MV-4-11 (cell line): ENCODE measurements at regions not wholly inside any gene's neighbourhood (a gene's known extent, or its start where the extent isn't known, plus 50 kb on each side); places are given as distances from the start of the nearest gene placed in this dataset.
A peak's percentile ranks its signal among the peaks of the same experiment; 100 is the strongest.
"Not testable (repeated sequence)": the region's sequence is repeated elsewhere in the genome, so short reads cannot be mapped to it uniquely, and the experiment has no call there.

ENCODE experiments used
- DNase-seq: peaks from one replicate; lab custom pipeline; 2025; lab: John Stamatoyannopoulos, UW

DNA sequence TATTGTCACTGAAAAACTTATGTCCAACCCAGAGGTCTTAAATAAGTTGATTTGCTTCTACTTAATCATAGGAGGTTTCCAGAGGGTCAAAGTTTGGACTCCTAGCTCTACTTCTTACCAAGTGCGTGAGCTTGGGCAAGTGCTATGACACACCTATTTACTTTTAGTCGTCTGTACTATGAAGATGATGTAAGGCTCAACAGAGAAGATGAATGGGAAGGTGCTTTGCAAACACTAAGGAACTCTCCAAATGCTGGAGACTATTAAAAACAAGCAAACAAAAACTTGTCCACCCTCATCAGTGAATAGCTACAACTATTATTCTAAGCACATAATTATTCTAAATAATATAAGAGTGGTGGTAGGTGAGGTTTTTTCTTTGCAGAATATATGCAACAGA, 232.3 kb upstream of the USP24 start:
- DNase-seq: no peak

DNA sequence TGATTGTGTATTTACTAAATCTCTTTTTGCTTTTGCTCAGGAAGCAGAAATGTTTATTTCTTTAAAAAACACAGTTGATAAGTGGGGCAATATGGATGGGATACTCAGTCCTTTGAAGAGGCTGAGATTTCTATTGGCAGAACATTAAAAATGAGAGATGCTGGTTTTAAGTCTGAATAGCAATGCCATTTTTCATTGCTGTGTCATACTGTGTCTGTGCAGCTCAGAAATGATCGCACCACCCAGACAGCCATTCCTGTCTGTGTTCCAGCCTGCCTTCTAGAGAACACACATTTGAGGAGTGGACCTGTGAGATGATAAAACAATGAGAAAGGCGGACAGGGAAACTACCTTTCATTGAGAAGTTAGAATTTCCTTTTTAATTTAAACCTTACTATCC, 231.2 kb upstream of the USP24 start:
- DNase-seq: no peak

DNA sequence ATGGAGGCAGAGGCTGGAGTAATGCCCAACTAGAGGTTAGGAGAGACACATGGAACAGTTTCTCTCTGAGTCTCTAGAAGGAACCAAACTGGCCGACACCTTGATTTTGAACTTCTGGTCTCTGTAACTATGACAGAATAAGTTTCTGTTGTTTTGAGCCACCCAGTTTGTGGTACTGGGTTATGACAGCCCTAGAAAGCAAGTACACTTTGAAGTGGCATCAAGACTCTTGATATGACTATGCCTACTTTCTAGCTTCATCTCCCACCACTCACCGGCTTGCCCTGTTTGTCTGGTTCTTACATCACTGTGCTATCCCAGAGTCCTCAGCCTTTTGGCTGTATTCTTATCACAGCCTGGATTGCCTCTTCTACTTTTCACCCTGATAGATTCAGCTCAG, 230.3 kb upstream of the USP24 start:
- no peak for DNase-seq

DNA sequence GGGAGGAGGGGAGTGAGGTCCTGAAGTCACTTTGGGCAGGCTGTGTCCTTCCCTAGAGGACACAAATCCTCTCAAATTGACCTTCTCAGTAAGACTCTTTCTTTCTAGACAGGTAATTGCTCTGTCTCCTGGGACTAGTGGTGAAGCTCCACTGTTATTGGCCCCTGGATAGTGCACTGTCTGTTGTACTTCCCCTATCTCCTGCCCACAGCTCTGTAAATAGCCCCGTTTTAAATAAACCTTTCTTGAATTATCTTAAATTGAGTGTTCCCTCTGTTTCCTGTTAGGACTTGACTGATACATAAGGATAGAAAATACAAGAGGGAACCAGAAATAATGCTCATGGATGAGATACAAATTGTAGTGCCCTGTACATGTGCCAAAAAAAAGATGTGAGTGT, 229.5 kb upstream of the USP24 start:
- peak; percentile 20 for DNase-seq

DNA sequence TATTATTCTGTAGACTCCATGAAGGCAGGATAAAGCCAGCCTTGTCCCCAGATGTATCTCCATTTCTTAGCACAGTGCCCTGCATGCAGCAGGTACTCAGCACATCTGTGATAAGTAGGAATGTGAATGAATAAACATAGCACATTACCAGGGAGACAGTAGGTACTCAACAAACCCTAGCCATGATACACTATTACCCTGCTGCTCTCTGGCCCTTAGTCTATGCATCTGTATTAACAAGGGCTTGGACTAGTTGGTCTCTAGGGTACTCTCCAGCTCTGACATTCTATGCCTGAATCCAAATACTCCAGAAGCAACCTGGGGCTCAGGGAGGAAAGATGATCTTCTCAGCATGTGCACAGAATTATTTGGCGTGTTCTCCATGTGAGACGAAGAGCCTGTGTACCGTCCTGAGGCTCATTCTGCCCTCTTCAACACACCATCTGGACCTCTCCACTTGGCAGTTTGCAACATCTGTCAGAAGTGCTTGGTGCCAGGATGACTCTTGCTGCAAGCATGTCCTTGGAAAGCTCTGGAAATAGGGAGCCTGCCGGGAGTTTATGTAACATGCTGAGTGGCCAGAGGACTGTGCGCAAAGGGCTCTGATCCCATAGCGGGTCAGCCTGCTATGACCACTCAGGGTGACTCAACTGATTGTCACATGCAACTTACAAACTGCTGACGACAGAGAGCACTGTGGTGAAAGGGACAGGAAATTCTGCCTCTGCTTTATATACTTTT, 228.2 kb upstream of the USP24 start:
- DNase-seq: peak; percentile 9

DNA sequence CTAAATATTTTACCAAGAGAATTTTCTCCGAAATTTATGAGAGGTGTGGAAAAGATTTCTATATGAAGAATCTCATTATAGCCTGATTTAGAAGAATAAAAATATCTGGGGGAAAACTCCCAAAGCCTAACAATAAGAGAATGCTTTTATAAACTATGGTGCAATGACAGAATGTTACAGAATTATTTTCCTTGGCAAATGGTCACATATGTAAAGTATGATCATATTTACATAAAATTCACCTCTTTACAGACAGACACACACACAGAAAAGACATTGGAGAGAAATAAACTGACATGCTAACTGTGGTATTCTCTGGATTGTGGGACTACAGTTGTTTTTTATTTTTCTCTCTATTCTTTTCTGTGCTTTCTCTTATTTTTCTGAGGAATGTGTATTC, 226.3 kb upstream of the USP24 start:
- no peak for DNase-seq

DNA sequence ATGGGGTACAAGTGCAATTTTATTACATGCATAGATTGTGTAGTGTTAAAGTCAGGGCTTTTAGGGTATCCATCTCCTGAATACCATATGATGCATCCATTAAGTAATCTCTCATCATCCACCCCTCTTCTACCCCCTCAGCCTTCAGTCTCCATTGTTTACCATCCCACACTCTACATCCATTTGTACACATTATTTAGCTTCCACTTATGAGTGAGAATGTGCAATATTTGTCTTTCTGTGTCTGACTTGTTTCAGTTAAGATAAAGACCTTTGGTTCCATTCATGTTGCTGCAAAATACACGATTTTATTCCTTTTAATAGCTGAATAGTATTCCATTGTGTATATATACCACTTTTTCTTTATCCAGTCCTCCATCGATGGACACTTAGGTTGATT, 222.5 kb upstream of the USP24 start:
- no peak for DNase-seq

DNA sequence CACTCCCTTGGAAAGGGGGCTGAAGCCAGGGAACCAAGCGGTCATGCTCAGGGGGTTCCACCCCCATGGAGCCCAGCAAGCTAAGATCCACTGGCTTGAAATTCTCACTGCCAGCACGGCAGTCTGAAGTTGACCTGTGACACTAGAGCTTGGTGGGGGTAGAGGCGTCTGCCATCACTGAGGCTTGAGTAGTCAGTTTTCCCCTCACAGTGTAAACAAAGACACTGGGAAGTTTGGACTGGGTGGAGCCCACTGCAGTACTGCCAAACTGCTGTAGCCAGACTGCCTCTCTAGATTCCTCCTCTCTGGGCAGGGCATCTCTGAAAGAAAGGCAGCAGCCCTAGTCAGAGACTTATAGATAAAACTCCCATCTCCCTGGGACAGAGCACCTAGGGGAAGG, 215.6 kb upstream of the USP24 start:
- DNase-seq: not testable (repeated sequence)

DNA sequence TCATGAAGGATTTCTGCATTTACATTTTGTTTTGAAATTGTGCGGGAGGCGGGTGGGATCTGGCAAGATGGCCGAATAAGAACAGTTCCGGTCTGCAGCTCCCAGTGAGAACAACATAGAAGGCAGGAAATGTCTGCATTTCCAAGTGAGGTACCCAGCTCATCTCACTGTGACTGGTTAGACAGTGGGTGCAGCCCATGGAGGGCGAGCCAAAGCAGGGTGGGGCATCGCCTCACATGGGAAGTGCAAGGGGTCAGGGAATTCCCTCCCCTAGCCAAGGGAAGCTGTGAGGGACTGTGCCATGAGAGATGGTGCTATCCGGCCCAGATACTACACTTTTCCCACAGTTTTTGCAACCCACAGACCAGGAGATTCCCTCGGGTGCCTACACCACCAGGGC, 215.0 kb upstream of the USP24 start:
- not testable (repeated sequence) for DNase-seq

DNA sequence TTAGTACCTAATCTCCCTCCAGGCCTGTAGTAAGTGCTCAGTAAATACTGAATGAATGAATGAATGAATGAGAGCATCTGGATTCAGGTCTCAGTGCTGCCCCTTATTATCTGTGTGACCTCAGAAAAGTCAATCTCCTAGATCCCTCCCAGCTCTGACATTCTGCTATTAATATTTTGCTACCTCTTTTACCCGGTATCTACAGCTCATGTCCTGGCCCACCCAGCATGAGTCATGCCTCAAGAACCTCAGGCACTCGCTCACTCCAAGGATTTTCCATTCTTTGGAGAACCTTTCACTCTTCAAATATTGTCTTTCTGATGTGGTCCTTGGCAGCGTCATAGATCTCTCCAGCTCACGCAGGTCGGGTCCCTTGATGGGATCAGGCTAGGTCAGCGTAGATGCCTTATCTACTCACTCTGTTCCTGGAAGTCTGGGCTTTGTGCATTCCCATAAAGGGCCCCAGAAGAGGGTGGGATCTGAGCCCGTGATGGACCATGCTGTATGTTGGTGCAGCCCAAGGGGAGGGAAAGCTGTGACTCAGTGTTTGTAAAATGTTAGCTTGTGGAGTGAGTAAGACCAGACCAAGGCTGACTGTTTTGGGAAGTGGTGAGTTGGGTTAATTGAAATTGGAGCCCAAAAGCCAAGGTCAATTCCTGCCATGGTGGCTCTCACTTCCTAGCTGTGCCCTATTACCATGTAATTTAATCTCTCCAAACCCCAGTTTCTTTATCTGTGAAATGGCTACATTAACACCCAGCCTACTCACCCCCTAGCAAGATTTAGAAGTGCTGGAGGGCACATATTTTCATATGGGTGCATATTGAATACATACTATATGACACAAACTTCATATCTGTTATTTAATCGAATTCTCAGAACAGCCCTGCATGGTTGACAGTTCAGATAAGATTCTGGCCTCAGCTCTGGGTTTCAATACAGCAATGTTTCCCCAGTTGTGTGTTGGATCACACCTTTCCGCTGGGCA, 214.1 kb upstream of the USP24 start:
- peak; percentile 53 for DNase-seq

DNA sequence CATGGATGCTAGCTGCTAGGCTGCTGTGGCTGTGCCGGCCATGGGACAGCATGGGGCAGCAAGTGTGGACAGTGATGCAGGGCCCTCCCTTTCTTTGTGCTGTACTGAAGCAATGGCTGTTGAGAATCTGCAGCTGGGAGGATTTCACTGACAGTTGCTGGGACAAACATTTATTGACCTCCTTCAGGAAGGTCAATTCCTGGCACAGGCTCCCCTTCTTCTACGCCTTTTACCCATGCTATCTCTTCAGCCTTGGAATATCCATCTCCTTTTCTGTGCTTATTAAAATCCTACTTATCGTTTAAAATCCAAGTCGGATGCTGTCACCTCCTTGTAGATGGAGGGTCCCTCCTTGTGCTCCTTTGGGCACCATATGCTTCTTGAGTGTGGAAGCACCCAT, 213.1 kb upstream of the USP24 start:
- no peak for DNase-seq

DNA sequence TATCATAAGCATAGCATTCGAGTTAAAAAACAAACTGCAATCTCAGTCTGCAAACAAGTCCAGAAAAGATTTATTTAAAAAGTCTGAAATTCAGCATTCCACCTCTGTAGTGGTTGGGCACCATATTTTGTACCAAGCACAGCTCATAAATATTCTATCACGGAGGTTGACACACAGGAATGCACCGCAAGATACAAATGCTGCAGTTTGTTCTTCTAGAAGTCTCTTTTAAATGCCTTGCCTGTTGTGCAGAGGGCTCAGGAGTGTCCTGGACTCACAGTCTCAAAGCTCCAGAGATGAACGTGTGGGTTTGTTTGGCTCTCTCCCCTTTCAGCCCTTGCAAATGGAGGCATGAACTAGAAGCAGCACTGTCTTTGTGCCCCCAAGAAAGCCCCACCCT, 212.4 kb upstream of the USP24 start:
- no peak for DNase-seq

DNA sequence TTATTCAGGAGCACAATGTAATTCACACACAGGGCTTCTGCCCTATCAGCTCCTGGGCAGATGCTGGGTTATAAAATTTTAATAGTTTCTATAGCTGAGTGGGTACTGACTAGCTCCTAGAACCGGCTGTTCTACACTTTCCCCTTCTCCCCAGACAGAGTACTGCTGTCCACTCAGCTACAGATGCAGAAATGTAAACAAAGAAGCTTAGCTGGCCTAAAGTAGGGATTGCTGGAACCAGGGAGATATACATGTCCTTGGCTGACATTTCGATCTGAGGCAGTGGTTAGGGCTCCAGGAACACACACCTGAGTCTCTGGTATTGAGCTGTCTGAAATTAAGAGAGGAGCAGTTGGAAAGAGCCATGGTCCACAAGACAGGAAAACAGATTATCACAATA, 211.5 kb upstream of the USP24 start:
- no peak for DNase-seq

DNA sequence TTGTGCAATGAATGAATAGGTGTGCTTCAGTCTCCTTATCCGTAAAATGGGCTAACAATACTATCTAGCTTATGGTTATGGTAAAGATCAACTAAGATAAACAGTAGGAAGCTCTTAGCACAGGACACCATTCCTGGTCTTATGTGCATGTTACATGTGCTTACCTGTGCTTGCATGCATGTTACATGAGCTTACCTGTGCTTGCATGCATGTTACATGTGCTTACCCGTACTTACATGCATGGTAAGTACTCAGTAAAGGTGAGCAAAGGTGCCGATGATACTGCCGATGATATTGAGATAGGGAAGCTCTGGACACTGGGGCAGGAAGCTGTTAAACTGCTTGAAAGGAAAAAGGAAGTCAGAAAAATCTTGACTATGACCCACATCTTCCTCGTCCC, 211.0 kb upstream of the USP24 start:
- no peak for DNase-seq

DNA sequence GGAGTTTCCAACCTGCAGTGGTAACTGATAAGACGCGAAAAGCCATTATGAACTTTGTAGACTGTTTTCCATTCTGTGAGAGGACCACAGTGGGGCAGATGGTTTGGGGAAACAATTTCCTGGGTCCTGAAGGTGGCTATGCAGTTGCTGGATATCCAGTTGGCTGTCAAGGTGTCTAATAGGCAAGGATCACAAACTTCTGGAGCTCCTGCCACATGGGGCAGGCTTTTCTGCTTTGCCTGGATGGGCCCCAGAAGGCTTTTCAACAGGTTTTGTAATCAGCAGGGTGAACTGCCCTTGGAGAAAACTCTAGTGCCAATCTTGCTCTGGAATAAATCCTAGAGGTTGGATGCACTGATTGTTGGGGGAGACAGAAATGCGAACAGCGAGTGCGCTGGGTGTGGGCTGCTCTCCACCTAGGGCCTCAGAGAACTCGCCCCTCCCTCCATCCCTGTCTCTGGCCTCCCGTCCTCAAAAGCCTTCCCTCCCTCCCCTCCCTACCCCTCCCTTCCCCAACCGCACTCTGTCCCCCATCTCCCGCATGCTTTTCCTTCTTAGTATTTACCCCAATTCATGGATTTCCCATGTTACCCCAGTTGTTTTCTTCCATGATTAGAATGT, 210.3 kb upstream of the USP24 start:
- DNase-seq: no peak

DNA sequence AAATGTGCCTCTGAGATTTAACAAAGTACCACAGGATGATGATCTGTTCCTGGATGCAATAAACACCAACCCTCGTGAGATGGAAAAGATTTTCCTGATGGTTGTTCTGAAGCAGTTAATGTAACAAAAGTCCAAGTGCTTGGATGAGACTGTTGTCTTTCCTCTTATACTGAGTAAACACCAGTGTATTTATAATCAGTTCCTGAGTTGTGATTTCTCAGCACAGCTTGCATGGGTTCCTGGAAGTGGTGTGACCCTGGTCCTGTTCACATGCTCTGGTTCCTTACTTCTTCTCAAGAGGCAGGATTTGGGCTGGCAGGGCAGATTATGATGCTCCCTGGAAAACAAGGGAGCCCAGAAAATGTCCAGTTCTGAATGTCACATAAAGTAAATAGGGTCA, 208.2 kb upstream of the USP24 start:
- DNase-seq: no peak

DNA sequence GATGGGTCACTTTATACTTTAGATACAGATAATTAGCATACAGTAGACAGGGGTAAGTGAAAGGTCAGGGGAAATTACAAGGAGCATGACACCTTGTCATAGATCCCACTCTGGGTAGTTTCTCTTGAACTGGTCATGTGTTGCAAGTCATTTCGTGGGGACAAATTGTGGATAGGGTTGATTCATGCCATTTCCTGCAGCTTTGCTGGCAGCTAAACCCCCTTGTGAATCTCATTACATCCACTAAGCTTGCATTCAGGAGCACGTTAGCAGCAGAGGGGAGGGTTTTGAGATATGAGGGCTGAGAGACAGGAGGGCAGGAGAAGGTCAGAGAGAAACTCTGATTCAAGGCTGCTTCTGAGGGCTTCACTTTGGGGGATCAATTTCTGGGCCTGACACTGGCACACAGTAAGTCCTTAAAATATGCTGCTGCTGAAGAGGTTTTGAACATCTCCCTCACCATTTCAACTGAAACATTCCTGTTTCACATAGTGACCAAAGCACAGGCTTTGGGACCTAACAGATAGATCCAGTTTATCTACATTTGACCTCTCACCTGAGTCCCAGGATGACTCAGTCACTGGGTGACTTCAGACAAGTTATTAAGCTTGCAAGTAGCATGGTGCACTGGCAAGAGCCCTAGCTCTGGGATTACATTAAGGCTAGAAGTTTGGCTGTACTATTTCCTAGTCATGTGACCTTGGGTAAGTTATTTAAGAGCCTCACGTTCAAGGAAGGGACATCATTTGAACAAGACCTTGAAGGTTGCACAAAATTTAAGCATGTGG, 206.0 kb upstream of the USP24 start:
- DNase-seq: no peak

DNA sequence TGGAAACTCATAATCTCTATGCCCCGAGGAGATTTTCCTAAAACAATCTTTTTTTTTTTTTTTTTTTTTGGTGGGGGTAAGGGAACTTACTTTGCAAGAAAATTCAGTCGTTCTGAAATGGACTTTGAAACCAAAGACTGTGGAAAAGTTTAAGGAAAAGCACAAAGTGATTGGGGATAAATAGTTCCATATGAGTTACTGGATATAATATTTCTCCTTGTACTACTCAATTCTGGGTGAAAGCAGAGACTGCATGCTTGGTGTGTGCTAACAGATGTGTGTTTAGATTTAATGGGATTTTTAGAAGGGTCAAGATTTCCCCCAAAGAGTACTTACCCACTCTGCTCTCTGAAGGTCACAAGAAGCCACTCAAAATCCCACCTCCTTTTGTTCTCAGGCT, 204.9 kb upstream of the USP24 start:
- DNase-seq: no peak

DNA sequence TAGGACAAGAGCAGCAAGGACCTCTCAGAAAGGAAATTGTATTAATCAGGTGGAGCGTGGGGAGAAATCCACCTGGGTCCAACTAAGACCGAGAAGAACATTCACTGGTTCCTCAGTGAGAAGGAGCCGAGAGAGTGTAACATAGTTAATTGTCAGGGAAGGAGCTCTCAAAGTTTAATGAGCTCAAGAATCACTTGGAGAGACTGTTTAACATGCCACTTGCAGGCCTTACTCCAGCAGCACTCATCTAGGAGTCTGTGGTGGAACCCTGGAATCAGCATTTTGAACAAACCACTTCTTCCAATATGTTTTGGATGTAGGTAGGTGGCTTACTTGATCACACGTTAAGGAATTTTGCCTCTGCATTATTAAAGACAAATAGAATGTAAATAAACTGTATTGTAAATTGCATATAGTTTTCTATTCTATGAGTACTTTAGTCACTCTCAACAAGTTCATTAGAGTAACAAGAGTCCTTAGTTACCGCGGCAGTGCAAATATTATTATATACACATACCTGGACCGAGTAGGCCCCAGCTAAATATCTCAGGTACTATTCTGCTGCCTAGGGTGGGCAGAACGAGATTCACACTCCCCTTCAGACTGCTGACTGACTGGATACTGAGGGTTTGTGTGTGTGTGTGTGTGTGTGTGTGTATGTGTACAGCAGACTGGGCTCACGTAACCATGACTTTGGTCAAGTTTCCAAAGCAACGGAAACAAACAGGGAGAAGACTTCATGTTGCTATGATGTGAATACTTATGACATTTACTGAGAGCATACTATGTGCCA, 203.2 kb upstream of the USP24 start:
- no peak for DNase-seq

DNA sequence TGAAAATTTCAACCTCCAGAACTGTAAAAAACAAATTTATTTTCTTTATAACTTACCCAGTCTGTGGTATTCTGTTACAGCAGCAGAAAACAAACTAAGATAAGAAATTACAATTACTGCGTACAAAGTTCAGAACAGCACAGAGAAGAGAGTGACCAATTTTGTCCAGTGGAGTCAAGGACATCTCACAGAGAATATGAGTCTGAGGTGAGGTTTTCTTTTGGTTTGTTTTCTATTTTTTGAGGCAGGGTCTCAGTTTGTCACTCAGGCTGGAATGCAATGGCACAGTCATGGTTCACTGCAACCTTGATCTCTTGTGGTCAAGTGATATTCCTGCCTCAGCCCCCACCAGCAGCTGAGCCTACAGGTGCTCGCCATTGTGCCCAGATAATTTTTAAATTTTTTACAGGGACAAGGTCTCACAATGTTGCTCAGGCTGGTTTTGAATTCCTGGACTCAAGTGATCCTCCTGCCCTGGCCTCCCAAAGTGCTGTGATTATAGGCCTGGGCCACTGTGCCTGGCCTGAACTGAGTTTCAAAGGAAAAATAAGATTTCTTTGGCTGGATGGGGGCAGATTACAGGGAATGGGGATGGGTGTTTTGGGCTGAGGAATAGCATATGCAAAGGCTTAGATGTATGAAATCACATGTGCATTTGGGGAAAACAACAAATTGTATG, 201.1 kb upstream of the USP24 start:
- no peak for DNase-seq

DNA sequence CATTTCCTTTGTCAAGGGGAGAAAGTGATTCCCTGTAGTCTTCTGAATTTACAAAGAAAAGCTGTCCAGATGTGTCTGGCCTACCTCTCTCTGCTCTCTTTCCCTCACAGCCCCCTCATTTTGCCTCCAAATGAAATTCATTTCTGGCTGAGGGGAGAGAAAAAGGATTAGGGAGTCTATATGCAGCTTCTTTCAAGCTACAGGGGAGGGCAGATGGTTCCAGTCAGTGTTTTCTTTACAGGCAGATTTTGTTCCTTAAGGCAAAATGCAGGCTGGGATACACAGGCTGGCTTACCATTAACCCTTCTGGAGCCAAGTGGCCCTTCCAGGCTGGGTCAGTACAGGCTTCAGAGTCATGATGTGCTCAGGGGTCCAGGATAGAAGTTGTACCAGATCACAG, 198.1 kb upstream of the USP24 start:
- DNase-seq: no peak
